Hematopoietic multipotent progenitor cell treated with erythropoietin and hydrocortisone succinate and interleukin-3 and kit ligand, for 15 days (in vitro differentiated cells): ENCODE measurements at regions not wholly inside any gene's neighbourhood (a gene's known extent, or its start where the extent isn't known, plus 50 kb on each side); places are given as distances from the start of the nearest gene placed in this dataset.

ENCODE experiments used
- DNase-seq: peaks from one replicate; pipeline ENCODE4 v3.0.0-alpha.2; 2015; ENCODE audit warnings: low spot score

DNA sequence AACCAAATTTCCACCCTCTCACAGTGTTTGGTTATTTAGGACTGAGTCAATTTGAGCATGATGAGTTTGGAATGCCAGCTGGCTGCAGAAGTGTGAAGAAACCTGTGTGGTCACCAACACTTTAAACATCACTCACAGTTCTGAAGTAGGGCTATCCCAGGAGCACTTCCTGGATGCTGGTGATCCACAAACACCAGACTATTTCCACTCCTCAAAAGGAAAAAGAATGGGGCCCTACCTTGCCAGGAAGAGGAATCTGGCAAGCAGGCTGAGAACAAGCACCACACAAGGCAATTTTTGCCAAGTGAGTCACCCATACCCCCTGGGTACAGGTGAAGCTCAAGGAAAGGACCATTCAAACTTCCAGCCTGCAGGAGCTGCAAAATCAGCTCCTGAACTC, 294.2 kb upstream of the PTGER4 start:
- no peak for DNase-seq

- no peak for DNase-seq
These were observed 294.8 kb upstream of the PTGER4 start for GRCh38 chr5:40384782-40385390.

DNA sequence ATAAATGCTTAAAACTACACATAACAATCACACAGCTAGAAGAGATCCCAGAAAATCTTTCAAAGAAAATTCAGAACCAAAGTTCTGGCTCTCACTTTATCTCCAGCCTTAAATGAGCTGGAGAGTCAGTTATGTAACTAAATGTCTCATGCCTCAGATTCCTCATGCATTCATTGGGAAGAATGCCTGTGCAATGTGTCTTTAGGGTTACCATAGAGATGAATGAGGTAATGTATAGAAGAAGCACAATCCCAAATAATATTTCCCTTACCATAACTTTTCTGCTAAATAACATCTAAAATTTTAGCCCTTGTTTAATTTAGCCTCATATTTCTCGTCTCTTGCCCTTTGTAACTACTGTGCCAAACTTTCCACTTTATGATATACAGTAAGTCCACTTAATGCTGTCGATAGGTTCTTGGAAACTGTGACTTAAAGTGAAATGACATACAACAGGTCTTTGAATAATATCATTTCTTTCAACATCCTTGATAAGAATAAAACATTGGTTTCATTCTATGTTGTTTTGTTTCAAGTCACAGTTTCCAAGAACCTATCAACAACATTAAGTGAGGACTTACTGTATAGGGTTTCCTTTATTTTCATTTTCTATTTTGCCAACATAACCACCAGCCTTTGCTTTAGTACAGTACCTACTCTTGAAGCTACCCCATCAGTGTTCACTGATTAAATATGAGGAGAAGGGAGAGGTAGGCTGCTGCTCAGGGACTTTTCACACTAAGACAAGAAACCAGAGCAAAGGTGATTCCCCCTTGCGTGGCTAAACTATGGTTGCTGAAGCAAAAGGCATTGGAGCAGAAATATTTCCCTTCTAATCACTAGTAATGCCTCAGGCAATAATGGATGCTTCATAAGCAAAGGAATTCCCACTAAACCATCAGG, 295.7 kb upstream of the PTGER4 start:
- no peak for DNase-seq

DNA sequence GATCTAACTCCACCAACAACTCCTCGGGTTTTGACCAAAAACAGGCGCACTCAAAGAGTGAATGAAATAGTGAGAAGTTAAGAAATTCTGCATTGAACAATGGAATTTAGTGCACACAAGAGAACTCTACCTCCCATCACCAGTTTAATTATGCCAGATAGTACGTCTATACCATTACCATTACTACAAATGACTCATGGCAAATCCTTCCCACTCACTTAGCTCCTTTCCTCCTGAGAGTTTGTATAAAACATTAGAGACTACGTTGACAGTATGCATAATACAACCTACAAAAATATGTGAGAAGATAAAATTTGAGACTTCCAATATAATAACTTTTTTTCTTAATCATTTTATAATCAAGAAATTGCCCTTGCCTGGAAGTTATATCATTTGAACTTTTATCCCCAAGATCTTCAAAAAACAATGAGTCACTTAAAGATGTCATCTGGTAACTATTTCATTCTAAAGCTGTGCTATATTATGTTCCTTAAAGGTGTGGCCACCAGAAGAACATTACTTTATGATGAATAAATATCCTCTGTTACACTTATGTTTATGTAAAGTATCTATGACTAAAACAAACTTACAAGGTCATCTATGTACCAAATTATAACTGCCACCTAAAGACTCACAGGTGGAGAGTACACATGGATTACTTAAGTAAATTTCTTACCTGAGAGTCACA, 297.9 kb upstream of the PTGER4 start:
- DNase-seq: no peak

DNA sequence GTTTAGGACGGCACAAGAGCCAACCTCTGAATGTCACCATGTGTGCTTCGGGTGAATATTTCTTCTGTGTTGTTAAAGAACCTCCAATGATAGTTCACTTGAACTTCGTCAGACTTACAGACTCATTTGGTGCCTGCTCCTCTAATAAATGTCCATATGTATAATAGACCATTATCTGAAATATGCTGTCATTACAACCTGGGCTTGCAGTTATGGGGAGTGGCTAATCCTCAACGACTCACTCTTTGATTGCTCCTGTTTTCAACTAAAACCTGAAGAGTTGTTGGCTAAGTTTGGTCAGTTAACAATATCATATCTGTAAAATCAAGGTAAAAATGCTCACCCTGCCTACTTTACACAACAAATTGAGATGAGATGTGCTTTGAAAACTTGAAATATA, 298.7 kb upstream of the PTGER4 start:
- DNase-seq: no peak

GRCh38 chr5:40378396-40379177, 301.1 kb upstream of the PTGER4 start:
- no peak for DNase-seq

- DNase-seq: no peak
These were observed 303.1 kb upstream of the PTGER4 start for GRCh38 chr5:40376566-40376965.

- DNase-seq: no peak
These were observed 304.9 kb upstream of the PTGER4 start for GRCh38 chr5:40374853-40375252.

- DNase-seq: no peak
These were observed 311.5 kb upstream of the PTGER4 start for GRCh38 chr5:40368200-40368599.

GRCh38 chr5:40367255-40367654, 312.5 kb upstream of the PTGER4 start:
- DNase-seq: no peak

- no peak for DNase-seq
These were observed 314.1 kb upstream of the PTGER4 start for GRCh38 chr5:40365342-40366330.

DNA sequence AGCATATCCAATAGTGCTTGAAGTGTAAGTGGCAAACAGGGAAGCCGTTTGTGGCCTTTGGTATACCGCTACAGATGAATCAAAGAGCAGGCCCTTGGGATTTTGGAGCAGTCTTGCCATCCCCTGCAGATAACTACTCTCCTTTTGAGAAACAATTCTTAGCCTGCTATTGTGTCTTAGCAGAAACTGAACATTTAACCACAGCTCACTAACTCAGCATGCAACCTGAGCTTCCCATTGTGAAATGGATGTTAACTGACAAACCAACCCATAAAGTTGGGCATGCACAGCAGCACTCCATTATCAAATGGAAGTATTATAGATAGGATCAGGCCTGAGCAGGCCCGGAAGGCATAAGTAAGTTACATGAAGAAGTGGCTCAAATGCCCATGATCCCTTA, 315.3 kb upstream of the PTGER4 start:
- DNase-seq: no peak

DNA sequence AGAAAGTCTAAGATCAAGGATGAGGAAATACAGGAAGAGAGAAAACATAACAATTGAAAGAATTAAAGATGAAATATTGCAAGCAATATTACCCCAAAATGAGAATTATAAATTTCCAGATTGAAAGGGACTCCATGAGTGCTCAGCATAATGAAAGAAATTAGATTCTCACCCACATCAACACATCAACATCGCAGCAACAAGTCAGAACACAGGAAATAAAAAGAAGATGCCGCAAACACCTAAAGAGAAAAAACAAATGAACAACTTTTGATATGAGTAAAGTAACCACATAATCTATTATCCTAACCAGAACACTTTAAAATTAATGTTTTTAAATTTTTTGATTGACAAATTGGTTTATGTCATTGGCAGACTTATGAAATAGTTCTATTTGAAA, 318.3 kb upstream of the PTGER4 start:
- DNase-seq: no peak

DNA sequence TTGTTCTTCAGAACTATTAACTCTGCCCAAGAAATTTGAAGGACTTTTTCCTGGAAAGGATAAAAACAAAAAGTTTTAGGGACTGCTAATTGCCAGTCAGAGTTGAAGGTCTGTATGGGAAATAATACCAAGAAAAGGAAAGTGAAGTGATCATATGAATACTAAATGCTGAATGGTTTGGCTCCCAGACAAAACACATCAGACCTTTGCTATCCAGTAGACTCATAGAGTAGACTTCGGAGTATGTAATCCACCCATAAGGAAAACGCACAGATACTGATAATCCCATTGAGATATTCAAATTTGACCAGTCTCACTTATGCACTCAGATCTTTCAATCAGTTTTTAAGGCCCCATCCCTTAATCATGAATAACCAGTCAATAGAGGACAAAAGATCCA, 319.0 kb upstream of the PTGER4 start:
- no peak for DNase-seq

DNA sequence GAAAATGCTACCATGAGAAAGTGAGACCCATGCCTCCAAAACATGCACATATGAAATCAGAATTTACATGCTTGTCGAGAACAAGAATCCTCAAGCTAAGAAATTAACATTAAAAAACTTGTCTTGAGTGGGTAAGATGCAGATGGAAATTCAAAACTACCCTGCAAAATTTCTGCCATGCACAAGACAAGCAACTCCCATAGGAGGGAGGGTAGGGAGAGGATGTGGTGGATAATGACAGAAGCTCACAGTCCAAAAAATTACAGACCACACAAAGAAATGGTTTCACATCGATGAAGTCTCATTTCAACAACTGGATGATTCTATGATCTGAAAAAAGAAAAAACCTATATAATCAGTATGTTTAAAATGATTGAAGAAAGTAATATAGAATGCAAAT, 319.9 kb upstream of the PTGER4 start:
- no peak for DNase-seq

DNA sequence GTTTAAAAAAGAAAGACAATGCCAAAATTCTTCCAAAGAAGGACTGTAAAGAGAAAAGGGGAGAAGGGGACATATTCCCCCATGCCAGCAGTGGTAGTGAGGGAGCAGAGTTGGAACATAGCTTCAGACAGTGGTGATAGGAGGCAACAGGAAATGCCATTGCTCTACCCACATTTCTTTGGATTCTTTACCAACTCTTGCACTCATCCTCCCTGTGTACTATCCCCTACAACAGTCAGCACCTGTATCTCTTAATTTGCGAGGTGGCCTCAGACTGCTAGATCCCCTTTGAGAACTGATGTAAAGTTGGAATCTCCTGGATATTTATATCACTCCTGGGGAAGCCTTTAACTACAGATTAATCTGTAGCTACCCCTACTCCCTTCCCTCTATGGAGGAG, 320.6 kb upstream of the PTGER4 start:
- DNase-seq: no peak

DNA sequence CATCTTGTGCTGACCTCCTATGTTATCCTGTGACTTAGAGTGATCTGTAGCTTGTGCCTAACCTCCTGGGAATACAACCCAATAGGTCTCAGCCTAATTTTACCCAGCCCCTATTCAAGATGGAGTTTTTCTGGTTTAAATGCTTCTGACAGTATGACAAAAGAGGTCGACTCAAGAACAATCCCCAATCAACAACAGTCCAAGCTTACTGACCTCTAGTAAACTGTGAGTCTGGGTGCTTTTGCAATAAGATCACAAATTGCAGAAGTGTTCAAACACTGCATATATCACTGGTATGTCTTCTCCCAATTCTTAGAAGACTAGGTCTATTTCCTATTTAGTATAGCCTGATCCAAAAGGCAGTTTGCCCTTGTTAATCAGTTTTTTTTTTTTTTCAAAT, 323.5 kb upstream of the PTGER4 start:
- no peak for DNase-seq

DNA sequence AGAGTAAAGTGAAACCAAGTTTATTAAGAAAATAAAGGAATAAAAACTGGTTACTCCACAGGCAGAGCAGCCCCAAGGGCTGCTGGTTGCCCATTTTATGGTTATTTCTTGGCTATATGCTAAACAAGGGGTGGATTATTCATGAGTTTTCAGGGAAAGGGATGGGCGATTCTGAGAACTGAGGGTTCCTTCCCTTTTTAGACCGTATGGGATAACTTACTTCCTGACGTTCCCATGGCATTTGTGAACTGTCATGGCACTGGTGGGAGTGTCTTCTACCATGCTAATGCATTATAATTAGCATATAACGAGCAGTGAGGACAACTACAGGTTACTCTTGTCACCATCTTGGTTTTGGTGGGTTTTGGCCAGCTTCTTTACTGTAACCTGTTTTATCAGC, 323.9 kb upstream of the PTGER4 start:
- no peak for DNase-seq

DNA sequence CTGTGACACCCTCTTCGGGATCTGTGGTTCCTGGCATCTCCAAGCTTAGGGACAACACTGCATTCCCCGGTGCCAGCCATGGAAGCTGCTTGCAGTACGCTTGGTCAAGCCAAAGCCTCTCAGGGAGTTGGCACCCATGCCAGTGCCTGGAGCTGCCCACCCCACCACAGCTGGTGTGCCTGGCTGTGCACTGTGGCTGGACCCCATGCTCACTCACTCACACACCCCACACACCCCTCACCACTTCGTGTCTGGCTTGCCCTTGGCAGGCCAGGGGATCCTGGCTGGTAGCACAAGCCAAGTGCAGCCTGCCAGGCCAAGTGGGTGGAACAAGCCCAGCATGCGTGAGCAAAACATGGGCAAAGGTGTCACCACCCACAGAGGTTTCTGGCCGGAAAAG, 324.5 kb upstream of the PTGER4 start:
- DNase-seq: no peak

DNA sequence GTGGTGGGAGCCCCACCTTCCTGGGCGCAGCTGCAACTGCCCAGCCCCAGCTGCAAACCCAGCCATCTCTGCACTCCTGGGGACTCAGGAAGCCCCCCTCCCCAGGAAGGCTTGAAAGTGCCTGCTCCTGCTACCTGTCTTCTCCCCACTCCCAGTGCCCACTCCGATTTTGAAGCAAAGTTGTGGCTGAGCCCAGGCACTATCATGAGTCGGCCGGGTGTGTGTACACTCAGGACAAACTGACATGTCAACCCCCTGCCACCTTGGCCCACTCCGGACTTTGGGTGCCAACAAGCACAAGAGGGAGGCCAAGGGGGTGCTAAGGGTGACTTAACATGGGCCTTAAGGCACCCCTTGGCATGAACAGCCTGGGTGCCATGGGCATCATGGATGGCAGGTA, 325.5 kb upstream of the PTGER4 start:
- DNase-seq: no peak

DNA sequence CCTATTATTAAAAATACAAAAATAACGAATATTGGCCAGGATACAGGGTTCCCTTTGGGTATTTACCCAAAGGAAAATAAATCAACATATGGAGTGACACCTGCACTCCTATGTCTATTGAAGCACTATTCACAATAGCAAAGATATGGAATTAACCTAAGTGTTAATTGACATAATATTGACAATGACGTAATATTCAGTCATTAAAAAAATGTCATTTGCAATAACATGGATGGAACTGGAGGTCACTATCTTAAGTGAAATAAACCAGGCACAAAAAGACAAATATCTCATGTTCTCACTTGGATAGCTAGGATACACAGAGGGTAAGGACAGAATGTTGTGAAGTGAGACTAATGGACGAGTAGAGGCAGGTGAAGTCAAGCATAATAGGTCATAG, 326.3 kb upstream of the PTGER4 start:
- DNase-seq: no peak
